ENCODE measurements at regions not wholly inside any gene's neighbourhood (a gene's known extent, or its start where the extent isn't known, plus 50 kb on each side); places are given as distances from the start of the nearest gene placed in this dataset.
"Not testable (repeated sequence)": the region's sequence is repeated elsewhere in the genome, so short reads cannot be mapped to it uniquely, and the experiment has no call there.

DNA sequence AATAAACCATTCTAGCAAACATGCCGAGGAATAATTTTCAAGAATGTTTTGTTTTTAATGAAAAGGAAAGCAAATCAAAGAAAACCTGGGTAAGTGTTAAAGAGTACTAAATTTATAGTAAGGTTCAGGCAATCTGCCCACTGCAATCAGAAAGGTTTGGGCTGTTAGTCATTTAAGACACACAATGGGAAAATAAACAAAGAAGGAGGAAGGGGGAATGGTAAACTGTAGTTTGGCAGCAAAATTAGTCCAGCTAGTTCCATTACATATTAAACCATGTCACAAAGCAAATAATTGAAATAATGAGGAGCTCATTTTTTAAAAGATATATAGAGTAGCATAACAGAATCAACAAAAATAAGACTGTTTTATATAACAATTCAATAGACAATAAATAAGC, 87.5 kb upstream of the COPS8 start:
- no peaks in the 10 kb centered on the region for H3K9me3 Mint-ChIP-seq
- H3K27me3 Mint-ChIP-seq (ENCODE audit: insufficient read depth): peaks cover 7% of the 10 kb centered on the region
- DNase-seq: no peak
- H3K4me3 Mint-ChIP-seq: no peak overlapping the region
- no peaks in the 10 kb centered on the region for H3K36me3 Mint-ChIP-seq (ENCODE audit: low read depth)
- TF ChIP-seq, protein P1, sequence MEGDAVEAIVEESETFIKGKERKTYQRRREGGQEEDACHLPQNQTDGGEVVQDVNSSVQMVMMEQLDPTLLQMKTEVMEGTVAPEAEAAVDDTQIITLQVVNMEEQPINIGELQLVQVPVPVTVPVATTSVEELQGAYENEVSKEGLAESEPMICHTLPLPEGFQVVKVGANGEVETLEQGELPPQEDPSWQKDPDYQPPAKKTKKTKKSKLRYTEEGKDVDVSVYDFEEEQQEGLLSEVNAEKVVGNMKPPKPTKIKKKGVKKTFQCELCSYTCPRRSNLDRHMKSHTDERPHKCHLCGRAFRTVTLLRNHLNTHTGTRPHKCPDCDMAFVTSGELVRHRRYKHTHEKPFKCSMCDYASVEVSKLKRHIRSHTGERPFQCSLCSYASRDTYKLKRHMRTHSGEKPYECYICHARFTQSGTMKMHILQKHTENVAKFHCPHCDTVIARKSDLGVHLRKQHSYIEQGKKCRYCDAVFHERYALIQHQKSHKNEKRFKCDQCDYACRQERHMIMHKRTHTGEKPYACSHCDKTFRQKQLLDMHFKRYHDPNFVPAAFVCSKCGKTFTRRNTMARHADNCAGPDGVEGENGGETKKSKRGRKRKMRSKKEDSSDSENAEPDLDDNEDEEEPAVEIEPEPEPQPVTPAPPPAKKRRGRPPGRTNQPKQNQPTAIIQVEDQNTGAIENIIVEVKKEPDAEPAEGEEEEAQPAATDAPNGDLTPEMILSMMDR (IDR thresholded peaks at IDR 0.05): no peak
- H3K4me1 Mint-ChIP-seq (ENCODE audit: low read depth): peaks cover 9% of the 10 kb centered on the region; the same call in 1 of the 2 replicates
- H3K27ac Mint-ChIP-seq: no peak overlapping the region

DNA sequence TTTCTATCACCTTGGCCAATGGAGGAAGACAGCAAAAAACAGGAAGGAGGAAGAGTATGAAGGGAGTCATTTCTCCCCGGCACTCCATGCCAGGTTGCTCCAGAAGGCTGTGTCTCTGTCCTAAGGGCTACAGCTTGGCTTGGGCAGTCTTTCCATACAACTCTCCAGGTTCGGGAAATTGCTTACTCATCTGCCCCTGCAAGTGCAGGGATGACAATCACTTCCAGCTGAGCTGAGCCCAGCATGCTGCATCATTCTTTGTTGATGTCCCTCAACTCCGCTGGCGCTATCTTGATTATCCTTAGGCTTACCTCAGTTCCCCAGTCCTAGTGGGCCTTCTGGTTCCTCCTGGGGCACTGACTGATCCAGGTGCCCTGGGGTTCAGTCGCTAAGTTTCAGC, 86.9 kb upstream of the COPS8 start:
- no peak overlapping the region for H3K4me3 Mint-ChIP-seq

DNA sequence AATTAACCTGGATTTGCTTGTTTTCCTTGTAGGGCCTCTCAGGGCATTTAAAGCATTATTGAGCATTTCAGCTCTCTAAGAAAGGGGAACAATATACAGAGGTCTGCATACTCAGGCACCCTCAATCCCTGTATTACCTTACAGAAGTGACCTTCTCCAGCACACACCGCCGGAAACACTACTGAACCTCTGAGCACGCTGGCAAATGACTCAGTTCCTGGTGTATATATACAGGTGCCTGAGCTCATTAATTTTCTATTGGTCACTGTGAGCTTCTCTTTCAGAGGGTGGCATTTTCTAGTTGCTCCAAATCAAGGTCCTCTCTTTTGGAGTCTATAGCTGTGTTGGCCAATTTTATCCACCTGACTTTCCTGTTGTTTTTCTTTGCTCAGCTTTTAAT, 85.2 kb upstream of the COPS8 start:
- peaks cover 9% of the 10 kb centered on the region; the same call in 1 of the 2 replicates for H3K4me1 Mint-ChIP-seq (ENCODE audit: low read depth)
- no peaks in the 10 kb centered on the region for H3K9me3 Mint-ChIP-seq
- H3K27me3 Mint-ChIP-seq (ENCODE audit: insufficient read depth): peaks cover 9% of the 10 kb centered on the region
- H3K36me3 Mint-ChIP-seq (ENCODE audit: low read depth): no peaks in the 10 kb centered on the region
- no peak overlapping the region for H3K4me3 Mint-ChIP-seq
- DNase-seq: no peak
- no peak overlapping the region for H3K27ac Mint-ChIP-seq
- TF ChIP-seq, protein P1 (IDR thresholded peaks at IDR 0.05): no peak

More for the DNA sequence above, 86.9 kb upstream of the COPS8 start:
- Mint-ChIP-seq H3K36me3 (ENCODE audit: low read depth) (no peaks in the 10 kb centered on the region), H3K27me3 (ENCODE audit: insufficient read depth) (peaks cover 7% of the 10 kb centered on the region), H3K4me1 (ENCODE audit: low read depth) (peaks cover 9% of the 10 kb centered on the region; the same call in 1 of the 2 replicates), H3K9me3 (no peaks in the 10 kb centered on the region), H3K27ac (no peak overlapping the region)
- TF ChIP-seq, protein P1 (IDR thresholded peaks at IDR 0.05): no peak
- no peak for DNase-seq

DNA sequence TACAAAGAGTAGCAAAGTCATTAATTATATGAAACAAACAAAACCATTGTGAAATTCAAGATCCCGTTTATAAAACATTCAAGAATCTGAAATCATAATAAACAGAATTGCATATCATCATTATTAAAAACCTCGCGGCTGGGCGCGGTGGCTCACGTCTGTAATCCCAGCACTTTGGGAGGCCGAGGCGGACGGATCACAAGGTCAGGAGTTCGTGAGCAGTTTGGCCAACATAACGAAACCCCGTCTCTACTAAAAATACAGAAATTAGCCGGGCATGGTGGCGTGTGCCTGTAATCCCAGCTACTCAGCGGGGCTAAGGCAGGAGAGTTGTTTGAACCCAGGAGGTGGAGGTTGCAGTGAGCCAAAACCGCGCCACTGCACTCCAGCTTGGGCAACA, 80.3 kb upstream of the COPS8 start:
- H3K4me1 Mint-ChIP-seq (ENCODE audit: low read depth); H3K27me3 Mint-ChIP-seq (ENCODE audit: insufficient read depth); H3K27ac Mint-ChIP-seq; DNase-seq; H3K4me3 Mint-ChIP-seq; H3K36me3 Mint-ChIP-seq (ENCODE audit: low read depth); H3K9me3 Mint-ChIP-seq: not testable (repeated sequence)

DNA sequence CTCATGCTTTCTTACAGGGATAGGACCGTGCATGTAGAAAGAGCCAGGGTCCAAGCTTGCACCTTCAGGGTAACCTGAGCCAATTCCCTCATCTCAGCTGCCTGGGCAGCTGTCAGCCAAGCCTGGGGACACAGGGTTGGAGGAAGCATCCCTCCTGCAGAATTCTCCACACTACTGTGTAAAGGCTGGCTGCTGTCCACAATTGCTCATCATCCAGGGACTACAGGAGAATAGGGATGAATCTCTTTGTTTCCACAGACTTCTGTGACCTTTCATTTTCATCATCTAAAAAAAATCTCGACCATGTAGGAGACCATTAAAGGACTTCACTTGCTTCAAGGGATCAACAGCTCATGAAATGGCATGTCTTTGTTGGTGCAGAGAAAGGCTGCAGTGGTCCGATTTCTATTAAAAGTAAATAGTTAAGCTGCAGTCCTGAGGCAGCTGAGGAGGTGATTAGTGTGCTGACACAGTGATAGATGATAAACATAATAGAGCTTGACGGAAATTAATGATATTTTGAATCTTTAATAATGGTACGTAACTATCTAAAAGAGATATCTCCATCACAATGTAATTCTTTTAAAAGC, 74.4 kb upstream of the COPS8 start:
- H3K9me3 Mint-ChIP-seq: no peaks in the 10 kb centered on the region
- no peak overlapping the region for H3K4me3 Mint-ChIP-seq
- TF ChIP-seq, protein P1 (IDR thresholded peaks at IDR 0.05): no peak
- peaks cover 11% of the 10 kb centered on the region for H3K27me3 Mint-ChIP-seq (ENCODE audit: insufficient read depth)
- DNase-seq: no peak
- H3K27ac Mint-ChIP-seq: no peak overlapping the region
- H3K36me3 Mint-ChIP-seq (ENCODE audit: low read depth): no peaks in the 10 kb centered on the region
- no peaks in the 10 kb centered on the region for H3K4me1 Mint-ChIP-seq (ENCODE audit: low read depth)

DNA sequence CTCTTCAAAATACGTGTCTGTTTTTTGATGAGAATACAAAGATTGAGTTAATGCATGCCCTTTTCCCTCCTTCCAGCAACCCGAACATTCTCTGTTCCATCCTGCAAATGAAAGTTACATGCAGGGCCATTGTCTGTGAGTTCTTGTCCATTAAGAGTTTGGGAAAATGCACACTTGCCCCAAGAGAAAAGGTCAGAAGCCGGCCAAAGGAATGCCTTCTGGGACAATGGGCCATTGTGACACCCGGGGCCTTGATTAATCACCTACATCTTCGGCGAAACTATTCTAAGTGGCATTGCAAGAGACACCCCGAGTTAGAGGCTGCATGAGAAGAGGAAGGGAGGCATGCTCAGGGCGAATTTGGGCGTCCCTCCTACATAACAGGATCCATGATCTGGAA, 73.7 kb upstream of the COPS8 start:
- Mint-ChIP-seq H3K27me3 (ENCODE audit: insufficient read depth) (peaks cover 11% of the 10 kb centered on the region), H3K4me1 (ENCODE audit: low read depth) (no peaks in the 10 kb centered on the region), H3K27ac (no peak overlapping the region), H3K36me3 (ENCODE audit: low read depth) (no peaks in the 10 kb centered on the region), H3K4me3 (no peak overlapping the region), H3K9me3 (no peaks in the 10 kb centered on the region)
- TF ChIP-seq, protein P1 (IDR thresholded peaks at IDR 0.05): no peak
- DNase-seq: no peak

Measured in HFFc6 (cell line).